ENCODE measurements at regions not wholly inside any gene's neighbourhood (a gene's known extent, or its start where the extent isn't known, plus 50 kb on each side); places are given as distances from the start of the nearest gene placed in this dataset.
"Not testable (repeated sequence)": the region's sequence is repeated elsewhere in the genome, so short reads cannot be mapped to it uniquely, and the experiment has no call there.

DNA sequence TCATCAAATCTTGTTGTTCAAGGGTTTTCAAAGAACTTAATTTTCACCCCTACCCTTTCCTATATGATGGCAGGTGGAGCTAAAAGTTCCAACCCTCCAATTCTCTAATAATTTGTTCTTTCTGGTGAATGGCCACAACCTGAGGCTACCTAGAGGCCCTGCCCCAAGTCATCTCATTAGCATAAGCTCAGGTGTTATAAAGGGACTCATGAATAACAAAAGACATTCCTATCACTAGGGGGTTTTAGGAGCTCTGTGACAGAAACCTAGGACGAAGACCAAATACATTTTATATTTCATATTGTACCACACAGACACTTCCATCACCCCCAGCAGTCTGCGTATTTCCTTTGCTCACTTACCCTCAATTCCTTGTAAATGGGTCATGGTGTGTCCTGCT, 483.6 kb upstream of the EPHA6 start:
- 36 to 57% methylated on average over 2 of the region's 2 CpGs for WGBS, 2 donors
- no peak overlapping the region for H3K27ac ChIP-seq
- H3K9me3 ChIP-seq, result no peaks in the 10 kb centered on the region
- ATAC-seq (no peak), DNase-seq (no peak)
- H3K36me3 ChIP-seq (replicated peaks in 1 of 2; ENCODE audit: insufficient read depth in 1 of 2, low read depth in 2 of 2), result no peaks in the 10 kb centered on the region
- H3K4me1 ChIP-seq, result no peaks in the 10 kb centered on the region
- intact Hi-C loops (cut with DNase I), result no loop called here
- no peak for TF ChIP-seq POLR2A (IDR thresholded peaks at IDR 0.05)
- TF ChIP-seq, protein P1, sequence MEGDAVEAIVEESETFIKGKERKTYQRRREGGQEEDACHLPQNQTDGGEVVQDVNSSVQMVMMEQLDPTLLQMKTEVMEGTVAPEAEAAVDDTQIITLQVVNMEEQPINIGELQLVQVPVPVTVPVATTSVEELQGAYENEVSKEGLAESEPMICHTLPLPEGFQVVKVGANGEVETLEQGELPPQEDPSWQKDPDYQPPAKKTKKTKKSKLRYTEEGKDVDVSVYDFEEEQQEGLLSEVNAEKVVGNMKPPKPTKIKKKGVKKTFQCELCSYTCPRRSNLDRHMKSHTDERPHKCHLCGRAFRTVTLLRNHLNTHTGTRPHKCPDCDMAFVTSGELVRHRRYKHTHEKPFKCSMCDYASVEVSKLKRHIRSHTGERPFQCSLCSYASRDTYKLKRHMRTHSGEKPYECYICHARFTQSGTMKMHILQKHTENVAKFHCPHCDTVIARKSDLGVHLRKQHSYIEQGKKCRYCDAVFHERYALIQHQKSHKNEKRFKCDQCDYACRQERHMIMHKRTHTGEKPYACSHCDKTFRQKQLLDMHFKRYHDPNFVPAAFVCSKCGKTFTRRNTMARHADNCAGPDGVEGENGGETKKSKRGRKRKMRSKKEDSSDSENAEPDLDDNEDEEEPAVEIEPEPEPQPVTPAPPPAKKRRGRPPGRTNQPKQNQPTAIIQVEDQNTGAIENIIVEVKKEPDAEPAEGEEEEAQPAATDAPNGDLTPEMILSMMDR (IDR thresholded peaks at IDR 0.05), result no peak
- H3K4me3 ChIP-seq, result no peak overlapping the region
- H3K27me3 ChIP-seq, result no peaks in the 10 kb centered on the region

GRCh38 chr3:96331341-96331740, 483.1 kb upstream of the EPHA6 start:
- intact Hi-C loops (cut with DNase I), result no loop called here
- Histone ChIP-seq H3K36me3 (replicated peaks in 1 of 2; ENCODE audit: insufficient read depth in 1 of 2, low read depth in 2 of 2) (no peaks in the 10 kb centered on the region), H3K4me1 (no peaks in the 10 kb centered on the region), H3K4me3 (no peak overlapping the region), H3K9me3 (no peaks in the 10 kb centered on the region), H3K27ac (no peak overlapping the region), H3K27me3 (no peaks in the 10 kb centered on the region)
- no peak for TF ChIP-seq POLR2A (IDR thresholded peaks at IDR 0.05)
- TF ChIP-seq, protein P1 (IDR thresholded peaks at IDR 0.05), result no peak
- no peak for ATAC-seq
- no peak for DNase-seq
- WGBS, 2 donors, result 0 to 39% methylated on average over 1 of the region's 1 CpG

- Histone ChIP-seq H3K4me1 (no peaks in the 10 kb centered on the region), H3K27ac (no peak overlapping the region), H3K4me3 (no peak overlapping the region), H3K27me3 (no peaks in the 10 kb centered on the region), H3K9me3 (no peaks in the 10 kb centered on the region), H3K36me3 (replicated peaks in 1 of 2; ENCODE audit: insufficient read depth in 1 of 2, low read depth in 2 of 2) (no peaks in the 10 kb centered on the region)
- DNase-seq (no peak), ATAC-seq (no peak)
- intact Hi-C loops (cut with DNase I), result no loop called here
- 55 to 57% methylated on average over 1 of the region's 1 CpG for WGBS, 2 donors
- no peak for TF ChIP-seq POLR2A (IDR thresholded peaks at IDR 0.05)
- TF ChIP-seq, protein P1 (IDR thresholded peaks at IDR 0.05), result no peak
Observed at GRCh38 chr3:96334779-96335178, 479.6 kb upstream of the EPHA6 start.

DNA sequence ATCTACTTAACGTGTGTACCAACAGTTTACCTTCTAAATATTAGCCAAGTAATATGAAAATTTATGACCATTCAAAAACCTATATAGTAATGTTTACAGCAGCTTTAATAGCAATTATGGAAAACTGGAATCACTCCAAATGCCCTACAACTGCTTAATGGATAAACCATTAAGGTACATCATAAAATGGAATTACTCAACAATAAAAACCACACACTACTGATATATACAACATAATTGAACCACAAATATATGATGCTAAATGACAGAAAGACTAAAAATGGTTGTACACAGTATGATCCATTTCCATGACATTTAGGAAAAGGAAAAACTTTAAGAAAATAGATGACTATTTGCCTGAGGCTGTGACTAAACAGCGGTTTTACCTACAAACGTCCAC, 467.1 kb upstream of the EPHA6 start:
- no peak overlapping the region for H3K27ac ChIP-seq
- intact Hi-C loops (cut with DNase I), result no loop called here
- no peaks in the 10 kb centered on the region for H3K9me3 ChIP-seq
- TF ChIP-seq, protein P1 (IDR thresholded peaks at IDR 0.05), result no peak
- TF ChIP-seq POLR2A (IDR thresholded peaks at IDR 0.05), result no peak
- no peaks in the 10 kb centered on the region for H3K27me3 ChIP-seq
- WGBS, 2 donors, result 55 to 57% methylated on average over 3 of the region's 3 CpGs
- H3K36me3 ChIP-seq (replicated peaks in 1 of 2; ENCODE audit: insufficient read depth in 1 of 2, low read depth in 2 of 2), result no peaks in the 10 kb centered on the region
- H3K4me3 ChIP-seq, result no peak overlapping the region
- no peak for ATAC-seq
- no peak for DNase-seq
- no peaks in the 10 kb centered on the region for H3K4me1 ChIP-seq

- H3K36me3 ChIP-seq (replicated peaks in 1 of 2; ENCODE audit: insufficient read depth in 1 of 2, low read depth in 2 of 2); ATAC-seq; H3K4me3 ChIP-seq; H3K27me3 ChIP-seq; DNase-seq; intact Hi-C loops (cut with DNase I); H3K27ac ChIP-seq; H3K9me3 ChIP-seq; H3K4me1 ChIP-seq: not testable (repeated sequence)
Observed at GRCh38 chr3:96351598-96351997, 462.8 kb upstream of the EPHA6 start.

All from body of pancreas (tissue), 4 donors.